ENCODE measurements at regions not wholly inside any gene's neighbourhood (a gene's known extent, or its start where the extent isn't known, plus 50 kb on each side); places are given as distances from the start of the nearest gene placed in this dataset.

- Histone ChIP-seq H3K36me3 (ENCODE audit: insufficient read depth, low read length) (no peaks in the 10 kb centered on the region), H3K79me2 (ENCODE audit: insufficient read depth, low read length) (no peaks in the 10 kb centered on the region), H3K9ac (ENCODE audit: low read depth, low read length) (no peak overlapping the region), H3K9me3 (ENCODE audit: insufficient read depth, low read length, severe bottlenecking) (no peaks in the 10 kb centered on the region), H4K20me1 (ENCODE audit: insufficient read depth, low read length) (no peaks in the 10 kb centered on the region), H3K4me3 (ENCODE audit: low read depth in 1 of 2, low read length in 2 of 2) (no peak overlapping the region), H3K27ac (ENCODE audit: low read length) (no peak overlapping the region), H3K27me3 (ENCODE audit: insufficient read depth, low read length, poor library complexity) (no peaks in the 10 kb centered on the region), H3K4me1 (ENCODE audit: insufficient read depth, low read length) (no peaks in the 10 kb centered on the region), H3K4me2 (ENCODE audit: insufficient read depth, low read length) (no peak overlapping the region), H2AFZ (ENCODE audit: low read depth, low read length) (no peak overlapping the region)
- DNase-seq (no peak), ATAC-seq (ENCODE audit: insufficient read depth, low read depth) (no peak)
- TF ChIP-seq, protein P1, sequence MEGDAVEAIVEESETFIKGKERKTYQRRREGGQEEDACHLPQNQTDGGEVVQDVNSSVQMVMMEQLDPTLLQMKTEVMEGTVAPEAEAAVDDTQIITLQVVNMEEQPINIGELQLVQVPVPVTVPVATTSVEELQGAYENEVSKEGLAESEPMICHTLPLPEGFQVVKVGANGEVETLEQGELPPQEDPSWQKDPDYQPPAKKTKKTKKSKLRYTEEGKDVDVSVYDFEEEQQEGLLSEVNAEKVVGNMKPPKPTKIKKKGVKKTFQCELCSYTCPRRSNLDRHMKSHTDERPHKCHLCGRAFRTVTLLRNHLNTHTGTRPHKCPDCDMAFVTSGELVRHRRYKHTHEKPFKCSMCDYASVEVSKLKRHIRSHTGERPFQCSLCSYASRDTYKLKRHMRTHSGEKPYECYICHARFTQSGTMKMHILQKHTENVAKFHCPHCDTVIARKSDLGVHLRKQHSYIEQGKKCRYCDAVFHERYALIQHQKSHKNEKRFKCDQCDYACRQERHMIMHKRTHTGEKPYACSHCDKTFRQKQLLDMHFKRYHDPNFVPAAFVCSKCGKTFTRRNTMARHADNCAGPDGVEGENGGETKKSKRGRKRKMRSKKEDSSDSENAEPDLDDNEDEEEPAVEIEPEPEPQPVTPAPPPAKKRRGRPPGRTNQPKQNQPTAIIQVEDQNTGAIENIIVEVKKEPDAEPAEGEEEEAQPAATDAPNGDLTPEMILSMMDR (IDR thresholded peaks at IDR 0.05; ENCODE audit: borderline replicate concordance, extremely low read depth, low read length, poor library complexity, severe bottlenecking) = no peak
- no peak for TF ChIP-seq EZH2 (IDR thresholded peaks at IDR 0.05; ENCODE audit: borderline replicate concordance, low read depth, low read length, severe bottlenecking)
Observed at GRCh38 chr12:74719447-74719846, 181.8 kb downstream of the ATXN7L3B start.

GRCh38 chr12:74722709-74723108, 185.1 kb downstream of the ATXN7L3B start:
- ATAC-seq (ENCODE audit: insufficient read depth, low read depth) = no peak
- no peaks in the 10 kb centered on the region for H3K4me1 ChIP-seq (ENCODE audit: insufficient read depth, low read length)
- H3K27me3 ChIP-seq (ENCODE audit: insufficient read depth, low read length, poor library complexity) = no peaks in the 10 kb centered on the region
- no peak for TF ChIP-seq EZH2 (IDR thresholded peaks at IDR 0.05; ENCODE audit: borderline replicate concordance, low read depth, low read length, severe bottlenecking)
- TF ChIP-seq, protein P1 (IDR thresholded peaks at IDR 0.05; ENCODE audit: borderline replicate concordance, extremely low read depth, low read length, poor library complexity, severe bottlenecking) = no peak
- H3K4me2 ChIP-seq (ENCODE audit: insufficient read depth, low read length) = no peak overlapping the region
- H3K79me2 ChIP-seq (ENCODE audit: insufficient read depth, low read length) = no peaks in the 10 kb centered on the region
- H3K36me3 ChIP-seq (ENCODE audit: insufficient read depth, low read length) = no peaks in the 10 kb centered on the region
- H3K27ac ChIP-seq (ENCODE audit: low read length) = no peak overlapping the region
- no peak overlapping the region for H2AFZ ChIP-seq (ENCODE audit: low read depth, low read length)
- no peak overlapping the region for H3K9ac ChIP-seq (ENCODE audit: low read depth, low read length)
- H4K20me1 ChIP-seq (ENCODE audit: insufficient read depth, low read length) = no peaks in the 10 kb centered on the region
- no peaks in the 10 kb centered on the region for H3K9me3 ChIP-seq (ENCODE audit: insufficient read depth, low read length, severe bottlenecking)
- H3K4me3 ChIP-seq (ENCODE audit: low read depth in 1 of 2, low read length in 2 of 2) = no peak overlapping the region
- DNase-seq = no peak

DNA sequence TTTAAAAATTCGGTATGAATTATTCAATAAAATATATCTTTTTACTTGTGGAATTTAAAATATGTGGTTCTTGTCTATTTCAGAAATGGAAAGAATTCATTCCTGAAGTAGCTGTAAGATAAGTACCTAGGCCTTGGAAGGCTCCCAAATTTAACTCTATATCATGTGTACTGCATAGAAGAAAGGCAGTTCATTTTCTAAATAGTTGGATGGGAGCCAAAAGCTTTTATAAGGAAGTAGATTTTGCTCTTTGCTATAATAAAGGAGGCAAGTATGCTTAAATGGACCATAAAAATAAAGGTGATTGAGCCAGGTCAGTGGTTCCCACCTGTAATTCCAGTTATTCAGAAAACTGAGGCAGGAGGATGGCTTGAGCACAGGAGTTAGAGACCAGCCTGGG, 187.5 kb downstream of the ATXN7L3B start:
- no peaks in the 10 kb centered on the region for H3K4me1 ChIP-seq (ENCODE audit: insufficient read depth, low read length)
- H3K79me2 ChIP-seq (ENCODE audit: insufficient read depth, low read length) = no peaks in the 10 kb centered on the region
- TF ChIP-seq, protein P1 (IDR thresholded peaks at IDR 0.05; ENCODE audit: borderline replicate concordance, extremely low read depth, low read length, poor library complexity, severe bottlenecking) = no peak
- TF ChIP-seq EZH2 (IDR thresholded peaks at IDR 0.05; ENCODE audit: borderline replicate concordance, low read depth, low read length, severe bottlenecking) = no peak
- no peak overlapping the region for H3K27ac ChIP-seq (ENCODE audit: low read length)
- H3K36me3 ChIP-seq (ENCODE audit: insufficient read depth, low read length) = no peaks in the 10 kb centered on the region
- H4K20me1 ChIP-seq (ENCODE audit: insufficient read depth, low read length) = no peaks in the 10 kb centered on the region
- ATAC-seq (ENCODE audit: insufficient read depth, low read depth) = no peak
- no peaks in the 10 kb centered on the region for H3K27me3 ChIP-seq (ENCODE audit: insufficient read depth, low read length, poor library complexity)
- H3K9me3 ChIP-seq (ENCODE audit: insufficient read depth, low read length, severe bottlenecking) = no peaks in the 10 kb centered on the region
- H3K4me3 ChIP-seq (ENCODE audit: low read depth in 1 of 2, low read length in 2 of 2) = no peak overlapping the region
- H3K9ac ChIP-seq (ENCODE audit: low read depth, low read length) = no peak overlapping the region
- H3K4me2 ChIP-seq (ENCODE audit: insufficient read depth, low read length) = no peak overlapping the region
- no peak for DNase-seq
- no peak overlapping the region for H2AFZ ChIP-seq (ENCODE audit: low read depth, low read length)

- no peak overlapping the region for H3K4me3 ChIP-seq (ENCODE audit: low read depth in 1 of 2, low read length in 2 of 2)
- TF ChIP-seq EZH2 (IDR thresholded peaks at IDR 0.05; ENCODE audit: borderline replicate concordance, low read depth, low read length, severe bottlenecking) = no peak
- TF ChIP-seq, protein P1 (IDR thresholded peaks at IDR 0.05; ENCODE audit: borderline replicate concordance, extremely low read depth, low read length, poor library complexity, severe bottlenecking) = no peak
- H3K9ac ChIP-seq (ENCODE audit: low read depth, low read length) = no peak overlapping the region
- H3K4me1 ChIP-seq (ENCODE audit: insufficient read depth, low read length) = no peaks in the 10 kb centered on the region
- H2AFZ ChIP-seq (ENCODE audit: low read depth, low read length) = no peak overlapping the region
- no peak overlapping the region for H3K27ac ChIP-seq (ENCODE audit: low read length)
- H3K79me2 ChIP-seq (ENCODE audit: insufficient read depth, low read length) = no peaks in the 10 kb centered on the region
- no peaks in the 10 kb centered on the region for H3K27me3 ChIP-seq (ENCODE audit: insufficient read depth, low read length, poor library complexity)
- no peak for ATAC-seq (ENCODE audit: insufficient read depth, low read depth)
- H3K4me2 ChIP-seq (ENCODE audit: insufficient read depth, low read length) = no peak overlapping the region
- H3K9me3 ChIP-seq (ENCODE audit: insufficient read depth, low read length, severe bottlenecking) = no peaks in the 10 kb centered on the region
- H4K20me1 ChIP-seq (ENCODE audit: insufficient read depth, low read length) = no peaks in the 10 kb centered on the region
- no peaks in the 10 kb centered on the region for H3K36me3 ChIP-seq (ENCODE audit: insufficient read depth, low read length)
- no peak for DNase-seq
Observed at GRCh38 chr12:74728006-74728405, 190.4 kb downstream of the ATXN7L3B start.

Measured in DND-41 (cell line).